PC-9 (cell line): ENCODE measurements at regions not wholly inside any gene's neighbourhood (a gene's known extent, or its start where the extent isn't known, plus 50 kb on each side); places are given as distances from the start of the nearest gene placed in this dataset.

ENCODE experiments used
- BruUV-seq: library from RNA; stranded (reverse); fragments of 400-500 nt; replicated peaks from 2 replicates; lab custom pipeline; 2021; lab: Mats Ljungman, UMichigan
- CTCF ChIA-PET: fragments of 300-600 bp; sonication (Branson Sonifier 250); formaldehyde crosslinking; loops from one replicate; lab custom pipeline; 2022; ENCODE audit warnings: antibody characterized with exemption; lab: Charles Lee
- POLR2A ChIA-PET: fragments of 300-600 bp; sonication (Branson Sonifier 250); formaldehyde crosslinking; loops from one replicate; lab custom pipeline; 2022; ENCODE audit warnings: antibody characterized with exemption; ENCODE audit not compliant: unreplicated experiment; lab: Charles Lee
- DNase-seq, 2 experiments: peaks; one replicate each; pipeline versions ENCODE4 v3.0.0 to v3.0.0-alpha.2; 2015 to 2022; ENCODE audit warnings: mixed read lengths in 1 of 2
- H2AFZ ChIP-seq: fragments of 200-600 bp; sonication (generic); 2 replicates; pipeline ENCODE4 v1.8.1; 2017; ENCODE audit warnings: antibody characterized with exemption
- H3F3A ChIP-seq: fragments of 200-600 bp; sonication (generic); 2 replicates; pipeline ENCODE4 v1.8.1; 2017; ENCODE audit warnings: antibody characterized with exemption, mild to moderate bottlenecking, low read depth; ENCODE audit not compliant: insufficient read depth
- H3K27ac ChIP-seq: fragments of 200-600 bp; sonication (generic); 2 replicates; pipeline ENCODE4 v1.6.1; 2016; ENCODE audit warnings: mixed run types
- H3K27me3 ChIP-seq: fragments of 200-600 bp; sonication (generic); 2 replicates; pipeline ENCODE4 v1.6.1; 2016; ENCODE audit warnings: low read depth, mixed run types; ENCODE audit not compliant: insufficient read depth
- H3K36me3 ChIP-seq: fragments of 200-600 bp; sonication (generic); 2 replicates; pipeline ENCODE4 v1.6.1; 2016; ENCODE audit warnings: low read depth, mixed run types
- H3K4me1 ChIP-seq: fragments of 200-600 bp; sonication (generic); replicated peaks from 2 replicates; pipeline ENCODE4 v1.6.1; 2016; ENCODE audit warnings: mixed run types; ENCODE audit not compliant: insufficient read depth
- H3K4me2 ChIP-seq: fragments of 200-600 bp; sonication (generic); 2 replicates; pipeline ENCODE4 v1.6.1; 2017; ENCODE audit warnings: mixed run types
- H3K4me3 ChIP-seq: fragments of 200-600 bp; sonication (generic); 2 replicates; pipeline ENCODE4 v1.6.1; 2016; ENCODE audit warnings: mixed run types
- H3K79me2 ChIP-seq: fragments of 200-600 bp; sonication (generic); 2 replicates; pipeline ENCODE4 v1.6.1; 2017; ENCODE audit warnings: low read depth, mixed run types
- H3K9me2 ChIP-seq: fragments of 200-600 bp; sonication (generic); 2 replicates; pipeline ENCODE4 v1.8.1; 2017; ENCODE audit warnings: mild to moderate bottlenecking; ENCODE audit not compliant: insufficient read depth
- H3K9me3 ChIP-seq: fragments of 200-600 bp; sonication (generic); 2 replicates; pipeline ENCODE4 v1.8.1; 2016; ENCODE audit warnings: low read depth; ENCODE audit not compliant: insufficient read depth
- H4K20me1 ChIP-seq: fragments of 200-600 bp; sonication (generic); 2 replicates; pipeline ENCODE4 v1.8.1; 2017; ENCODE audit not compliant: insufficient read depth
- EZH2 ChIP-seq: fragments of 200-600 bp; sonication (generic); IDR thresholded peaks from 2 replicates; pipeline ENCODE4 v1.8.0; 2017; ENCODE audit warnings: antibody characterized with exemption, low read depth
- intact Hi-C: fragments of 100-400 bp; cut with micrococcal nuclease; formaldehyde crosslinking; loops from one replicate; pipeline ENCODE4 v1.10.0; 2022; ENCODE audit not compliant: unreplicated experiment
- TF ChIP-seq, protein P1 (sequence below): fragments of 200-600 bp; sonication (generic); conservative IDR thresholded peaks from 2 replicates; pipeline ENCODE4 v1.6.1; 2017; ENCODE audit warnings: mixed run types, antibody characterized with exemption, mild to moderate bottlenecking, moderate library complexity

DNA sequence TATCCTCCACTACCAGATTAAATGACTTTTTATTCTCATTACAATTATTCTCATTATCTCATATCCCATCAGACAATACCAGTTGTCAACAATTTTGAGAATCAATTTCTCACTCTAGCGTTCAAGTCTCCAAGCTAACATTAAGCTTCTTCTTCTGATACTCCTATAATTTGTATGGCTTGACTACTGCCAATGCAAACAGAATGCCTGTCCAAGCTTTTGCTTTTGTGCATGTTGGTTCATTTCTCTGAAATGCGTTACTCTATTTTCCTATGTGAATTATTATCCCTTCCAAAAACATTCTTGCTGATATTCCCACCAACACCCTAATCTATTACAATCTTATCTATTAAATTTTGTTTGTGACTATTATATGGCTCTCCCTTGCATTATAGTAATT is 1602.3 kb downstream of the C4orf33 start:
- Histone ChIP-seq H3K9me2 (no peaks in the 10 kb centered on the region), H3K27ac (no peak overlapping the region), H3F3A (no peaks in the 10 kb centered on the region), H3K4me1 (no peaks in the 10 kb centered on the region), H4K20me1 (no peaks in the 10 kb centered on the region), H2AFZ (no peak overlapping the region), H3K27me3 (no peaks in the 10 kb centered on the region), H3K4me2 (no peak overlapping the region), H3K9me3 (no peaks in the 10 kb centered on the region), H3K36me3 (no peaks in the 10 kb centered on the region), H3K79me2 (no peaks in the 10 kb centered on the region), H3K4me3 (no peak overlapping the region)
- BruUV-seq: no TSS peak
- TF ChIP-seq, protein P1, sequence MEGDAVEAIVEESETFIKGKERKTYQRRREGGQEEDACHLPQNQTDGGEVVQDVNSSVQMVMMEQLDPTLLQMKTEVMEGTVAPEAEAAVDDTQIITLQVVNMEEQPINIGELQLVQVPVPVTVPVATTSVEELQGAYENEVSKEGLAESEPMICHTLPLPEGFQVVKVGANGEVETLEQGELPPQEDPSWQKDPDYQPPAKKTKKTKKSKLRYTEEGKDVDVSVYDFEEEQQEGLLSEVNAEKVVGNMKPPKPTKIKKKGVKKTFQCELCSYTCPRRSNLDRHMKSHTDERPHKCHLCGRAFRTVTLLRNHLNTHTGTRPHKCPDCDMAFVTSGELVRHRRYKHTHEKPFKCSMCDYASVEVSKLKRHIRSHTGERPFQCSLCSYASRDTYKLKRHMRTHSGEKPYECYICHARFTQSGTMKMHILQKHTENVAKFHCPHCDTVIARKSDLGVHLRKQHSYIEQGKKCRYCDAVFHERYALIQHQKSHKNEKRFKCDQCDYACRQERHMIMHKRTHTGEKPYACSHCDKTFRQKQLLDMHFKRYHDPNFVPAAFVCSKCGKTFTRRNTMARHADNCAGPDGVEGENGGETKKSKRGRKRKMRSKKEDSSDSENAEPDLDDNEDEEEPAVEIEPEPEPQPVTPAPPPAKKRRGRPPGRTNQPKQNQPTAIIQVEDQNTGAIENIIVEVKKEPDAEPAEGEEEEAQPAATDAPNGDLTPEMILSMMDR: no peak
- TF ChIP-seq EZH2: no peak
- POLR2A ChIA-PET: no interaction called here
- CTCF ChIA-PET: no interaction called here
- no peak for DNase-seq
- intact Hi-C loops: no loop called here

DNA sequence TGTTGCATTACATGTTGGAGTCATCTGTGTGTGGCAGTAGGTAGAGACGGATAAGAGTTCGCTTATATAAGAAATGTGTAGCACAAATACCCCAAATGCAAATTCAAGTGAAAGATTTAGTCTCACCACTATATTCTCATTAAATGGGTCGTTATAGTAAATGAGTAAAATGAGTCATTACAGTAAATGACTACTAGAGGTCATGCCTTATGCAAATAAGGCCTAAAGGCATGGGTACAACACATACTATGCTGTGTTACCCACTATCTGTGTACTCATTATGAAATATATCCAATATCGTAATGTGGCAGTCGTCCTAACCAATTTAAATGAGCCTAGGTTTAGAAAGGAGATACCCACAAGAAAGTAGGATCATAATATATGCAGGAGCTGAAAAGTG is 1603.1 kb downstream of the C4orf33 start:
- ChIA-PET CTCF (no interaction called here), POLR2A (no interaction called here)
- H3K27ac ChIP-seq: no peak overlapping the region
- no peak overlapping the region for H2AFZ ChIP-seq
- no peaks in the 10 kb centered on the region for H3K4me1 ChIP-seq
- intact Hi-C loops: no loop called here
- H3K4me3 ChIP-seq: no peak overlapping the region
- TF ChIP-seq, protein P1: no peak
- TF ChIP-seq EZH2: no peak
- H3F3A ChIP-seq: no peaks in the 10 kb centered on the region
- H3K36me3 ChIP-seq: no peaks in the 10 kb centered on the region
- no peaks in the 10 kb centered on the region for H4K20me1 ChIP-seq
- H3K4me2 ChIP-seq: no peak overlapping the region
- no peaks in the 10 kb centered on the region for H3K27me3 ChIP-seq
- no peaks in the 10 kb centered on the region for H3K79me2 ChIP-seq
- DNase-seq: no peak
- no peaks in the 10 kb centered on the region for H3K9me2 ChIP-seq
- H3K9me3 ChIP-seq: no peaks in the 10 kb centered on the region
- no TSS peak for BruUV-seq

DNA sequence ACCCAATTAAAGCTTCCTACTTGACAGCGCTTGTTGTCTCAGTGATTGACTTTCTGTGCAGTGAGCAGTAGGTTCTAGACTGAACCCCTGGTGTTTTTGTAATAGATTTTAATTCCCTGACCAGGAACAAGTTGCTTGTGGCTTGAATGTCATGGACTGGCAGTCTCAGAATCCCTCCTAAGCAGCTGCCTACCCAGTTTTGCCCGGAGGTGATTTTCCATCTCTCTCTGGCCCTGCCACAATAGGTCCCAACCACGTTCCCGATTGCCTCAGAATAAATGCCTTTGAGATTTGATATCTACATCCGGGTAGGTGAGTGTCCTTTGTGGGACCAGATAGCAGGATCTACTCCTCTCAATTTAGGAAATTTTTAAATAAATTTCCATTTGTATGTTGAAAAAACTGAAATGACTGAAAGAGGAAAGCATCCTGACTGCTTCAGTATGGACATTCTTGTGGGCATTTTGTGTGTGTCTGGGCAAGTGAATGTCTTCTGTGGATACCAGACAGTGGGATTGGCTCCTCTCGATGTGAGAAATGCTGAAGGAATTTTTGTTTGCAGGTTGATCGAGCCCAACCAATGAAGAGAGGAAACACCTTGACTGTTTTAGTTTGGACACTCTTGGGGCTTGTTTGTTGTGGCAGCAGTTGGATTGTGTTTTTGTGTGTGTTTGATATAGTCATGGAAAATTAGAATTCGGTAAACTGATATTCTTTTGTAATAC is 1607.4 kb downstream of the C4orf33 start:
- no peaks in the 10 kb centered on the region for H3K79me2 ChIP-seq
- H3K36me3 ChIP-seq: no peaks in the 10 kb centered on the region
- H2AFZ ChIP-seq: no peak overlapping the region; the same call in 1 of the 2 replicates
- no peaks in the 10 kb centered on the region for H3K27me3 ChIP-seq
- H3K4me1 ChIP-seq: no peaks in the 10 kb centered on the region
- H3F3A ChIP-seq: no peaks in the 10 kb centered on the region
- ChIA-PET CTCF (no interaction called here), POLR2A (no interaction called here)
- TF ChIP-seq, protein P1: no peak
- no peak for TF ChIP-seq EZH2
- H3K27ac ChIP-seq: no peak overlapping the region
- no peaks in the 10 kb centered on the region for H4K20me1 ChIP-seq
- intact Hi-C loops: no loop called here
- no TSS peak for BruUV-seq
- no peaks in the 10 kb centered on the region for H3K9me2 ChIP-seq
- H3K4me3 ChIP-seq: no peak overlapping the region
- H3K9me3 ChIP-seq: no peaks in the 10 kb centered on the region
- DNase-seq: peak in 1 of 2 experiments; percentile 2
- no peak overlapping the region for H3K4me2 ChIP-seq
